ENCODE measurements at regions not wholly inside any gene's neighbourhood (a gene's known extent, or its start where the extent isn't known, plus 50 kb on each side); places are given as distances from the start of the nearest gene placed in this dataset.

GRCh38 chr9:108193026-108193710 lies 662.6 kb downstream of the ACTL7B start:
- Histone ChIP-seq H3K36me3 (no peaks in the 10 kb centered on the region), H3K4me1 (no peaks in the 10 kb centered on the region), H3K27ac (no peak overlapping the region), H3K9me3 (no peaks in the 10 kb centered on the region), H3K27me3 (no peaks in the 10 kb centered on the region), H3K4me3 (no peak overlapping the region)
- DNase-seq = no peak
- no peak for TF ChIP-seq CTCF (IDR thresholded peaks at IDR 0.05)
- intact Hi-C loops (cut with DNase I; ENCODE audit: low total_unique reads) = no loop called here

- H3K4me1 ChIP-seq = peaks cover 0 to 8% (median 0%) of the 10 kb centered on the region in 4 donors
- DNase-seq = no peak
- no peaks in the 10 kb centered on the region for H3K9me3 ChIP-seq
- TF ChIP-seq CTCF (IDR thresholded peaks at IDR 0.05) = no peak
- H3K27me3 ChIP-seq = no peaks in the 10 kb centered on the region
- no peak overlapping the region for H3K4me3 ChIP-seq
- H3K36me3 ChIP-seq = no peaks in the 10 kb centered on the region
- intact Hi-C loops (cut with DNase I; ENCODE audit: low total_unique reads) = no loop called here
- no peak overlapping the region for H3K27ac ChIP-seq
Observed at GRCh38 chr9:108191065-108191464, 664.7 kb downstream of the ACTL7B start.

GRCh38 chr9:108188976-108189375 lies 666.8 kb downstream of the ACTL7B start:
- peaks cover 0 to 17% (median 4%) of the 10 kb centered on the region in 4 donors for H3K4me1 ChIP-seq
- no peaks in the 10 kb centered on the region for H3K27me3 ChIP-seq
- no peaks in the 10 kb centered on the region for H3K36me3 ChIP-seq
- H3K4me3 ChIP-seq = no peak overlapping the region
- no peak for TF ChIP-seq CTCF (IDR thresholded peaks at IDR 0.05)
- H3K9me3 ChIP-seq = no peaks in the 10 kb centered on the region
- no peak for DNase-seq
- H3K27ac ChIP-seq = no peak overlapping the region
- intact Hi-C loops (cut with DNase I; ENCODE audit: low total_unique reads) = no loop called here

GRCh38 chr9:108188482-108188881 lies 667.3 kb downstream of the ACTL7B start:
- no peak overlapping the region for H3K27ac ChIP-seq
- intact Hi-C loops (cut with DNase I; ENCODE audit: low total_unique reads) = no loop called here
- H3K9me3 ChIP-seq = no peaks in the 10 kb centered on the region
- no peak overlapping the region for H3K4me3 ChIP-seq
- DNase-seq = no peak
- H3K4me1 ChIP-seq = peaks cover 0 to 17% (median 4%) of the 10 kb centered on the region in 4 donors
- no peak for TF ChIP-seq CTCF (IDR thresholded peaks at IDR 0.05)
- H3K36me3 ChIP-seq = no peaks in the 10 kb centered on the region
- H3K27me3 ChIP-seq = no peaks in the 10 kb centered on the region

- Histone ChIP-seq H3K4me3 (no peak overlapping the region), H3K27ac (no peak overlapping the region), H3K4me1 (peaks cover 0 to 17% (median 4%) of the 10 kb centered on the region in 4 donors), H3K36me3 (no peaks in the 10 kb centered on the region), H3K9me3 (no peaks in the 10 kb centered on the region), H3K27me3 (no peaks in the 10 kb centered on the region)
- TF ChIP-seq CTCF (IDR thresholded peaks at IDR 0.05) = no peak
- no peak for DNase-seq
- intact Hi-C loops (cut with DNase I; ENCODE audit: low total_unique reads) = no loop called here
Observed at GRCh38 chr9:108186642-108187395, 669.0 kb downstream of the ACTL7B start.
